Femur (tissue), 1 donor: ENCODE measurements at regions not wholly inside any gene's neighbourhood (a gene's known extent, or its start where the extent isn't known, plus 50 kb on each side); places are given as distances from the start of the nearest gene placed in this dataset.
A peak's percentile ranks its signal among the peaks of the same experiment; 100 is the strongest.
"Not testable (repeated sequence)": the region's sequence is repeated elsewhere in the genome, so short reads cannot be mapped to it uniquely, and the experiment has no call there.

Experiments
- DNase-seq: peaks from one replicate; pipeline ENCODE4 v3.0.0-alpha.2; 2017

DNA sequence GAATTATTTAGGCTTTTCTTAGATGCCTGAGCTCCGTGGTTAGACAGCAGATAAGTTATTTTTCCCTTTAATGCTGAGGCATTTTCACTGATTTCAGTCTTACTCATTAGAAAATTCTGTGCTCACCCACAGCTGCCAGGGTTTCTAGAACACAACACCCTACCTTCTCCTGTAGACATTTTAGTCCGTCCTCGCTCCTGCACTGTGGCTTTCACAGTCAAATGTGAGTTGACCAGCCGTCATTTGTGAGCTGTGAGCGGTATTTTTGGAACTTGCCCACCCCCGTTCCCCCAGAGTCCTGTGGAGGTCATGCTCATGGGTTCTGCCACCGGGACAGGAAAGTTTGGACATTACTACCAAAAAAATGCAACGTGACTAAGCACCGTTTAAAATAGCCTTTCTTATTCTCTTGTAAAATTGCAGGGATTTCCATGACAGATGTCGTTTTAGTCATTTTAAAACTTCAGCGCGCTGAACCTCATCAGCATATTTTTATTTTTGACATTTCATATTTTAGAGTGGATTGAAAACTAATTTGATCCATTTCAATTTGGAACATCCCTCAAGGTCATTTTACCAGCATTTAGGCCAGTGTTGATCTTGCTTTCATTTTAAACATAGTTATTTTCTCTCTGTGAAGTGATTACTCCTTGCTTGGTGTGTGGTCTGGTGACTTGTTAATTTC is 249.6 kb upstream of the PLGLB2 start:
- DNase-seq, result not testable (repeated sequence)

GRCh38 chr2:87498854-87499238 is 249.0 kb upstream of the PLGLB2 start:
- not testable (repeated sequence) for DNase-seq

GRCh38 chr2:87499860-87500259 is 248.0 kb upstream of the PLGLB2 start:
- DNase-seq, result not testable (repeated sequence)

DNA sequence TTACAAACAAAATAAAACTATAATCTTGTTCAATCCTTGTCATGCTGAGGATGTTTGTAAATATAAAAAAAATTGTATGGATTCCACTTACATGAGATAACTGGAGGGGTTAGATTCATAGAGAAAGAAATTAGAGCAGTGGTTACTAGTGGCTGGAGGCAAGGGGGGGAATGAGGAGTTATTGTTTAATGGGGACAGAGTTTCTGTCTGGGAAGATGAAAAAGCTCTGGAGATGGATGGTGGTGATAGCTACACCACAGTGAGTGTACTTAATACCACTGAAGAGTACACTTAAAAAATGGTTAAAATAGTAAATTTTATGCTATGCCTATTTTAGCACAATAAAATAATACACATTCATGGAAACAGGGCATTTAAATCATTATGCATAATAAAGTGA is 247.5 kb upstream of the PLGLB2 start:
- DNase-seq, result not testable (repeated sequence)

DNA sequence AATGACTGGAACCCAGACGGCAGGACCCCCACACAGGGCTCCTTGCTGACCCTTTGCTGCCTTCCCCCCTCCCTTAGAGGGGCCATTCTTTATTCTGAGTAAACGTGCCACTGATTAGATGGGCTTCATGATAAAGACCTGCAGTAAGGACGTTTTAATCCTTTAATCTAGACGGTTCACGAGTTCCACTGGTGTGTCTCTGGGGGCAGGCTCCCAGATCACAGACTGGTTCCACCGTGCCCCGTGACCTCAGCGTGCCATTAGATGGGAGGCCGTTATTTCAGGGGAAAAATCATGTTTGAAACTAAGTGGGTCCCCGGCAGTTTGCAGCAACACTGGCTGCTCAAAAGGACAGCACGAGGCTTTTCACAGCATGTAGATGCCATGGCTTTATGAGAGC is 246.9 kb upstream of the PLGLB2 start:
- DNase-seq, result not testable (repeated sequence)

- not testable (repeated sequence) for DNase-seq
These were observed 244.9 kb upstream of the PLGLB2 start for GRCh38 chr2:87502948-87503347.

DNA sequence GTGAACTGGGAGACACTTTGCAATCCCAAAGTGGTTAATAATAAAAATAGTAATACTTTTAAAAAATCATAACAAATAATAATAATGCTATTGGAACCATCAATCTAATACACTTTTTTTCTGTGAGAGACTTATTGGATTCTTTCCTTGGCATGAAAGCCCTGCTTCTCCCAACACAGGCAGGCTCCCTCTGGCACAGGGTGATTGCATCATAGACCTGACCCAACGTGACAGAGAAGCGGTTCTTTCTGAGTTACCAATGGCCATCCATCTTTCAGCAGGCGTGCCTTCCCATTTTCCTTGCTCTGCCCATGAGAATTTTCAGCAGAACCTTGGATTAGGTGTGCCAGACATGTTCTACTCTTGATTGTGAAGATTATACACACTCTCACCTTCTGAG is 242.6 kb upstream of the PLGLB2 start:
- not testable (repeated sequence) for DNase-seq

DNA sequence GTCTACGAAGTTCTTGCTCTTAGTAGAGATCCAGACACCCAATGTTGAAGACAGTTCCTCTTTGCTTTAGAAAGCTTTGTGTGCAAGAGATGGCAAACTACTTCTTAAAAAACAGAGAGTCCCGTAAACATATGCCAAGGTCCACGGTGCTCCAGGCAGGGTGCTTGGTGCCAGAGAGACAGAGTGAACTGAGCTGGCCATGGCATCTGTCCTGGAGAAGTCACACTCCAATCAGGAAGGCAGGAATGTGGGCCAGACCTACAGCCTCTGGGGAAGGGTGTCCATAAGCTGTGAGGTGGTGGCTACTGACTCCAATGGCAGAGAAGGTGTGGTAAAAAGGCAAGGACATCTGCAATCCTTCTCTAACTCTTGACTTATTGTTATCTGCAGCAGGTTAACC is 242.0 kb upstream of the PLGLB2 start:
- DNase-seq, result not testable (repeated sequence)

DNA sequence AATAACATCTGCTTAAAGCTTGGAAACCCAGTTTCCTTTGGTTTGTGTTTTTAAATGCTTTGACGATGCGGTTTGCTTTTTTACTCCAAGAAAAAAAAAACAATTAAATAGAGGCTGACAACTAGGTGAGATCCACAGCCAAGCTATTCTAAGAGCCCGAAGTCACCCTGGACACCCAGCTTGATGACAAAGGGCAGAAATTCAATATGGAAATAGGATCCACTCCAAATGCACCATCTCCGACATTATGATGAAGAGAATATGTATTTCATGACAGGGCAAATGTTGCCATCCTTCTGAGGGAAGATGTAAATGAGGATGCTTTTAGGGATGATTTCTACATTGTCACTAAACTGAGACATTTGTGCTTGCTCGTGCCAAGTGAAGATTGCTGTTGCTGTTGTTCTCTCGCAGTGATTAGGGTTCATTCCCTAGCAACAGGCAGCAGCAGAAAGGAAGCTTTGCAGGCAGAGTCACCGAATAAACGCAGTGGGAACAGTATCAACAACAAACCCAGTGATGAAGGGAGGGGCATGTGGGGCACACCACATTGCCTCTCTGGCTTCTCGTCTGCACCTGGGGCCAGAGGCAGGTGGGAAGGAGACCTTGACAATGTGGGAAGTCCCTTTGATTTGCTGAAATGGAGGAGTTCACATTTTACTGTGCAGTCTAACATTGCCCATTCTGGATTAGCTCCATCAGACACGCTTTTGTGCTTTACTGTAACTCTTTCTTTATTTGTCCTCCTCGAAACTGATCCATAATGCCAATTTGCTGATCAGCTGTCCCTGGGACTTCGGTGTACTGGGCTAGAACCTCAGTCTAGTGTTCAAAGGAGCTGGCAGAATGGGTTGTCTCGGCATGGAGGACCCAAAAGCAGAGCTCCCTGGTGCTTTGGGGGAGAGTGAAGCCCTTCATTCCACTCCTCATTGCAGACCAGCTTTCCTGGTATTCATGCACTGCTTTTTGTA is 240.2 kb upstream of the PLGLB2 start:
- DNase-seq, result not testable (repeated sequence)

DNA sequence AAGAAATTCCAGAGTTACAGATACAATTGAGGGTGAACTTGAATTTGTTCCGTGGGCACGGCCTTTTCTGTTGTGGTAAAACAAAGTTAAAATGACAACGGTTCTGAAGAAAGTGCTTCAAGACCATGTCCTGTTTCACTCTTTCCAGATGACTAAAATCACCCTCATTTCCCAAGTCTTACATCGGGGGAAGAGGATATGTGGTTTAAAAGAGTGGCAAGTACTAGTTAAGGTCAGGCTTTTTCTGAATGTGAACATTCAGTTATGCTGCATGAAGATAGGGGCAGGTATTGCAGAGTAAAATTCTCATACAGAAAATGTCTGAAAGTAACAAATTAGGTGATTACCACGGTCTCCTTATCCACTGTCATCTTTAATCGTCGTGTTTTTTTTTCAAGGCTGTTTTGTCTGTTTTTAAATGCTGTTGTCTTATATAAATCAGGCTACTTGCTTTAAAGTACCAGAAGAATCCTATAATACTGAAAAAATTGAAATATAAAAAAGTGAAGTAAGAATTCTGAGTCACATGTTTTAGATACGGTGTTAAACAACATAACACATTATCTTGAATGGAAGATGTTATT is 236.6 kb upstream of the PLGLB2 start:
- DNase-seq, result not testable (repeated sequence)

DNA sequence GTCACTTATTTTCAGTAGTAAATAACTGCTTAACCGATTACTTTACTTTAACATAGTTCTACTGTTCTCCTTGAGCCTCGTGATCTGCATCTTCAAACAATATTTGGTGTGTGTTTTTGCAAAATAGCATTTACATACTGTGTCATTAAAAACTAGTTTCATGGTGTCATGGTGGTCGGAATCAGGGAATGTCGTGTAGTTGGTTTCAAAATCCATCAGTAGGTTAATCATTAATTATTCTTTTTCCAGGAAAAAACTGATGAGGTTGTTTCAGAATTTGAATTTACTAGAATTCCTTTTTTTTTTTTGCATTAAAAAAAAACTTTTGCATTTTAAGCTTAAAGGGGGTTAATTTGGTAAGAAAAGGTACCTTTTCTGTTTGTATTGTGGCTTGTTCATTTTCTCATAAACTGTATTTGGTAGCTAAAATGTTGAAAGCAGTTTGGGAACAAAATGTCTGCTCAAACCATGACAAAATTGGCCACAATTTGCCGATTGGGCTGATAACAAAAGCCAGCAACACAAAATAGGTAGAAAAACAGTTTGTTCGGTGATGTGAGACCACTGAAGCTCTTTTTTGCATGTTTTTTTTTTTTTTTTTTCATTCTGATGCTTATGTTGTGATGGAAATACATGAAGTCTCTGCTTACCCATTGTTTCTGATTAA is 234.9 kb upstream of the PLGLB2 start:
- not testable (repeated sequence) for DNase-seq

DNA sequence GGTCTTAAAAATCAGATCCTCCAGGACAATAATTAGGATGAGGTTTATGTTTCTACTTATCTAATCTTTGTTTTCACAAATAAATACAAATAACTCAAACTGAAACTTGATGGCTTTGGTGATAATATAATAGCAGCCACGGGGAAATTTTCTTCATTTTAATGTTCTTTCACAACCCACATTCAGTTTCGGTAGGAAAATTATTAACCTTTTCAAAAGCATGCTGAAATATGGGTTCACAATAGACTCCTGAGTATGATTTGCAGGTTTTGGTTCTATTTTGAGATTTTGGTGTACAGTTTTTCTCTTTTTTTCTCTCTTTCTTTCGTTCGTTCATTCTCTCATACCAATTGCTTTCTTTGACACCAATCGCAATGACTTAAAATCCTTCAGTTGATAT is 233.9 kb upstream of the PLGLB2 start:
- not testable (repeated sequence) for DNase-seq

GRCh38 chr2:87514515-87514914 is 233.4 kb upstream of the PLGLB2 start:
- DNase-seq, result not testable (repeated sequence)

GRCh38 chr2:87515226-87515625 is 232.7 kb upstream of the PLGLB2 start:
- DNase-seq, result not testable (repeated sequence)

- not testable (repeated sequence) for DNase-seq
These were observed 232.0 kb upstream of the PLGLB2 start for GRCh38 chr2:87515875-87516274.

DNA sequence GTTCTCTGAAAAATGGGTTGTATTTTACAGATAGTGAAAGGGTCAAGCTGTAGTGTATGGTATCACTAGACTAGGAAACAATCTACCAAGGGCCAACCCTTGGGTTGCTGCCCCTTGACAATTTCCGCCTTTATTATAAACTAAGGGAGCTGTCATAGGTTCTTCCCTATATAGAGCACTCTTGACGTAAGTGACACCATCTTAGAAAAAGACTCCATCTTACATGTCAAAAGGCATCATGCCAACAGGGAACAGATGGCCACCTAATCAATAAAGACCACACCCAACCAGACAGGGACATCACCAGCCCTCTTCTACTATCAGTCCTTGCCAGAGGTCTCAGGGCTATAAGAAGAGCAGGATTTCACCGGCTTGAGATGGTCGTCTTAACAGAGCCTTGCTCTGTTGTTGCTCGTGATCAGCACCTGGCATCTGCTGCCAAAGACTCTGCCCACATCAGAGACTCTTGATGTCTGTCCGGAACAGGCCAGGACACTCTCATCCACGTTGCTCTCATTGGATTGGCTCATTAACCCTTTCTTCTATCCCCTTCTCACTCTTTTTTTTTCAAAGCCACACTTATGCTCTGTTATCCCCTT is 231.4 kb upstream of the PLGLB2 start:
- peak; percentile 22 for DNase-seq

DNA sequence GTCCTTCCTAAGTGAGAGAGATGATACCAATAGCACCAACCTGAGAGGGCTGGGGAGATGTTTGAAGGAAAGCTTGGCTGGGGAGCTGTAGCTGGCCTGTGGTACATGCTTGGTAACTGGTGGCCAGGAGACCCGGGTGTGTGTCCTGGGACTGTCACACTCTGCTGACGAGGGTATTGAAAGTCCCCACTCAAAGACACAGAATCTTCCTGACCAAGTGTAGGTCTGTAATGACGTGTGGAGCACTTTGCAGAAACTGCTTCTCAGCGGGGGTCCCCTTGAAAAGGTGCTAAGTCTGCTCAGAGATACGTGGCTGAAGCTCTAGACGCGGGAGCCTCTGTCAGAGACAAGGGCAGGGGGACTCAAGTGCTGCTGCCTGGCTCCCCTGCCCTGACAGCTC is 230.4 kb upstream of the PLGLB2 start:
- not testable (repeated sequence) for DNase-seq

GRCh38 chr2:87518066-87518465 is 229.8 kb upstream of the PLGLB2 start:
- not testable (repeated sequence) for DNase-seq

DNA sequence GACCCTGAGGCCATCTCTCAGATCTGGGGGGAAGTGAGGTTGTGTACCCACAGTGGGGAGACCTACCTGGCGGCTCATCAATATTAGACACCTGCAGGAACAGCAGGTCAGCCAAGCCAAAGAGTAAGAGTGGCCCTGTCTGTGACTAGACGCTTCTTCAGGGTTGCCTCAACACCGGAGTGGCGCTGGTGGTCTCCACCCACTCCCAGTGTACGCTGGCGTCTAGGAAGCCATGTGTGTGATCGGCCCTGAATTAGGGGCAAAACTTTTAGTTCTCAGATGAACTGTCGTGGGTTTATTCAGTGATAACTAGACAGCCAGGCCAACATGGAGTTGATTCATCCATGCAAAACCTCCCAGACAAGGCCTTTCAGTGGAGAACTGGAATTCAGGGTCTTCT is 229.3 kb upstream of the PLGLB2 start:
- not testable (repeated sequence) for DNase-seq

GRCh38 chr2:87519158-87520011 is 228.5 kb upstream of the PLGLB2 start:
- DNase-seq, result not testable (repeated sequence)

DNA sequence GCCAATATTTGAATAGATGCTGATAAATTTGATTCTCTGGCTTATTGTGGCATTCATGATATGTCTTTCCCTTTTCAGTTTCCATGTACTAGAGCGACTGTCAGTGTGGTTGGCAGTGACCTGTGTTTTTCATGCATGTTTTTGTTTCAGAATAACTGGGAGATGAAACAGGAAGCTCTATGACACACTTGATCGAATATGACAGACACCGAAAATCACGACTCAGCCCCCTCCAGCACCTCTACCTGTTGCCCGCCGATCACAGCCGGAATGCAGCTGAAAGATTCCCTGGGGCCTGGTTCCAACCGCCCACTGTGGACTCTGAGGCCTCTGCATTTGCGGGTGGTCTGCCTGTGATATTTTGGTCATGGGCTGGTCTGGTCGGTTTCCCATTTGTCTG is 226.8 kb upstream of the PLGLB2 start:
- DNase-seq, result not testable (repeated sequence)
